ENCODE measurements at regions not wholly inside any gene's neighbourhood (a gene's known extent, or its start where the extent isn't known, plus 50 kb on each side); places are given as distances from the start of the nearest gene placed in this dataset.

- peaks cover 29% of the 10 kb centered on the region for H3K9me3 Mint-ChIP-seq
- H3K36me3 Mint-ChIP-seq = no peaks in the 10 kb centered on the region
- ChIA-PET CTCF (no interaction called here), POLR2A (no interaction called here)
- H3K27me3 Mint-ChIP-seq (ENCODE audit: low read depth) = no peaks in the 10 kb centered on the region
- no peak overlapping the region for H3K27ac Mint-ChIP-seq
- no peak for ATAC-seq
- H3K4me3 Mint-ChIP-seq = no peak overlapping the region
- H3K4me1 Mint-ChIP-seq = no peaks in the 10 kb centered on the region
- TF ChIP-seq TEAD1 (CRISPR knock-in tag; IDR thresholded peaks at IDR 0.05) (no peak), ZNF121 (CRISPR knock-in tag; IDR thresholded peaks at IDR 0.05) (no peak), IRF2 (CRISPR knock-in tag; IDR thresholded peaks at IDR 0.05; ENCODE audit: borderline replicate concordance, low read depth) (no peak), ZNF317 (CRISPR knock-in tag; IDR thresholded peaks at IDR 0.05; ENCODE audit: borderline replicate concordance, low read depth) (no peak), ATF2 (CRISPR knock-in tag; IDR thresholded peaks at IDR 0.05; ENCODE audit: borderline replicate concordance, low read depth) (no peak)
- TF ChIP-seq, protein P1, sequence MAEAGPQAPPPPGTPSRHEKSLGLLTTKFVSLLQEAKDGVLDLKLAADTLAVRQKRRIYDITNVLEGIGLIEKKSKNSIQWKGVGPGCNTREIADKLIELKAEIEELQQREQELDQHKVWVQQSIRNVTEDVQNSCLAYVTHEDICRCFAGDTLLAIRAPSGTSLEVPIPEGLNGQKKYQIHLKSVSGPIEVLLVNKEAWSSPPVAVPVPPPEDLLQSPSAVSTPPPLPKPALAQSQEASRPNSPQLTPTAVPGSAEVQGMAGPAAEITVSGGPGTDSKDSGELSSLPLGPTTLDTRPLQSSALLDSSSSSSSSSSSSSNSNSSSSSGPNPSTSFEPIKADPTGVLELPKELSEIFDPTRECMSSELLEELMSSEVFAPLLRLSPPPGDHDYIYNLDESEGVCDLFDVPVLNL (CRISPR knock-in tag; IDR thresholded peaks at IDR 0.05; ENCODE audit: borderline replicate concordance, low read depth) = no peak
- DNase-seq (ENCODE audit: low spot score) = no peak
Observed at GRCh38 chr10:111446966-111447365, 370.1 kb downstream of the ADRA2A start.

DNA sequence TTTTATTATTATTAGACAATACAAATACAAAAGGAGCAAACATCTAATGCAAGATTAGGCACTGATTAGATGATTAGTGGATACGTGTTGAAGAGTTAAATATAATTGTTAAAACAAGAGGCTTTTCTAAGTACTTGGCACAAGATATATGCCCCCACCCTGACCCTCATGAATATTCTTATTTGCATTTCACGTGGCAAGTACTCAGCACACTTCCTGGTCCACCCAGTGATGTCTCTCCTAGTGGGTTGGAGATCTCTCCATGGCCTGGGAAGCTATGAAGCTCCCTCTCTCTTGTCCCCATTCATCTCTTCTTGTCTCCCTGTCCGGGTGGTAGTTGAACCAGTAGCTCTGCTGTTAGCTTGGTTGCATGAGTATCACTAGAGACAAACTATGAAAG, 375.3 kb downstream of the ADRA2A start:
- Mint-ChIP-seq H3K36me3 (peaks cover 3% of the 10 kb centered on the region; the same call in 1 of the 2 replicates), H3K27ac (no peak overlapping the region), H3K27me3 (ENCODE audit: low read depth) (no peaks in the 10 kb centered on the region), H3K4me3 (no peak overlapping the region), H3K9me3 (peaks cover 45% of the 10 kb centered on the region), H3K4me1 (no peaks in the 10 kb centered on the region)
- CTCF ChIA-PET = no interaction called here
- no peak for DNase-seq (ENCODE audit: low spot score)
- no peak for TF ChIP-seq ZNF219 (CRISPR knock-in tag; IDR thresholded peaks at IDR 0.05; ENCODE audit: borderline replicate concordance)
- no peak for TF ChIP-seq RELA (CRISPR knock-in tag; IDR thresholded peaks at IDR 0.05; ENCODE audit: borderline replicate concordance)
- TF ChIP-seq EMX1 (CRISPR knock-in tag; IDR thresholded peaks at IDR 0.05) = no peak
- no peak for TF ChIP-seq ESRRA (CRISPR knock-in tag; IDR thresholded peaks at IDR 0.05; ENCODE audit: borderline replicate concordance)
- no peak for TF ChIP-seq TEAD4 (CRISPR knock-in tag; IDR thresholded peaks at IDR 0.05)
- TF ChIP-seq PRRX2 (CRISPR knock-in tag; IDR thresholded peaks at IDR 0.05) = no peak
- no peak for TF ChIP-seq ATF6 (CRISPR knock-in tag; IDR thresholded peaks at IDR 0.05)
- TF ChIP-seq, protein P2, sequence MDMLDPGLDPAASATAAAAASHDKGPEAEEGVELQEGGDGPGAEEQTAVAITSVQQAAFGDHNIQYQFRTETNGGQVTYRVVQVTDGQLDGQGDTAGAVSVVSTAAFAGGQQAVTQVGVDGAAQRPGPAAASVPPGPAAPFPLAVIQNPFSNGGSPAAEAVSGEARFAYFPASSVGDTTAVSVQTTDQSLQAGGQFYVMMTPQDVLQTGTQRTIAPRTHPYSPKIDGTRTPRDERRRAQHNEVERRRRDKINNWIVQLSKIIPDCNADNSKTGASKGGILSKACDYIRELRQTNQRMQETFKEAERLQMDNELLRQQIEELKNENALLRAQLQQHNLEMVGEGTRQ (CRISPR knock-in tag; IDR thresholded peaks at IDR 0.05) = no peak
- TF ChIP-seq ZNF263 (CRISPR knock-in tag; IDR thresholded peaks at IDR 0.05; ENCODE audit: low read depth) = no peak
- no peak for ATAC-seq
- POLR2A ChIA-PET = no interaction called here

GRCh38 chr10:111455776-111456426, 379.1 kb downstream of the ADRA2A start:
- ChIA-PET POLR2A (no interaction called here), CTCF (no interaction called here)
- Mint-ChIP-seq H3K27ac (no peak overlapping the region), H3K4me1 (no peaks in the 10 kb centered on the region), H3K36me3 (peaks cover 9% of the 10 kb centered on the region), H3K27me3 (ENCODE audit: low read depth) (no peaks in the 10 kb centered on the region; the same call in none of the 2 replicates), H3K9me3 (peaks cover 46% of the 10 kb centered on the region), H3K4me3 (no peak overlapping the region)
- ATAC-seq (no peak), DNase-seq (ENCODE audit: low spot score) (no peak)
- TF ChIP-seq, protein P2 (CRISPR knock-in tag; IDR thresholded peaks at IDR 0.05) = no peak
- TF ChIP-seq TP53 (CRISPR knock-in tag; IDR thresholded peaks at IDR 0.05) = no peak

All from WTC11 (cell line).